Limb (tissue), 2 donors: ENCODE measurements at regions not wholly inside any gene's neighbourhood (a gene's known extent, or its start where the extent isn't known, plus 50 kb on each side); places are given as distances from the start of the nearest gene placed in this dataset.
A peak's percentile ranks its signal among the peaks of the same experiment; 100 is the strongest.

Source experiments
- DNase-seq, 2 donors: peaks; one replicate each; pipeline ENCODE4 v3.0.0-alpha.2; 2016; ENCODE audit errors: extremely low spot score in 2 of 2

- DNase-seq, result no peak
Observed at GRCh38 chr14:44154446-44154845, 352.6 kb downstream of the FSCB start.

- DNase-seq, result no peak
Observed at GRCh38 chr14:44151130-44151820, 355.8 kb downstream of the FSCB start.

- peak; percentile 5 to 45 for DNase-seq
Observed at GRCh38 chr14:44149597-44149996, 357.5 kb downstream of the FSCB start.

- no peak for DNase-seq
Observed at GRCh38 chr14:44142006-44142405, 365.1 kb downstream of the FSCB start.

DNA sequence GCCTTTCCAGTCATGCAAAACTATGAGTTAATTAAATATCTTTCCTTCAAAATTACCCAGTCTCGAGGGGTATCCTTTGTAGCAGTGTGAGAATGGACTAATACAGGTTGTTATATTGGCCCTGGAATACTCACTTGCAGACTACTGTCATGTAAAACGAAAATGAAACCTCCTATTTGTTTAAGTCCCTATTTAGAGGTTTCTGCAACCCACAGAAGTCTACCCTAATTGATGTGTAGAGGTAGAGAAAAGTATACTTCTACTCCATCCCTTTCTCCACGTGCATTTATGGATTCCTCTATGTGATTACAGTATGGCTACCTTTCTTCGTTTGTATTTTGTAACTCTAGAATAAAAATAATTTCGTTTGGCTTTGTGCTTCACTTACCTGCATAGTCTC, 371.1 kb downstream of the FSCB start:
- no peak for DNase-seq

- no peak for DNase-seq
Observed at GRCh38 chr14:44131861-44132260, 375.2 kb downstream of the FSCB start.

GRCh38 chr14:44113769-44114730, 393.0 kb downstream of the FSCB start:
- no peak for DNase-seq

DNA sequence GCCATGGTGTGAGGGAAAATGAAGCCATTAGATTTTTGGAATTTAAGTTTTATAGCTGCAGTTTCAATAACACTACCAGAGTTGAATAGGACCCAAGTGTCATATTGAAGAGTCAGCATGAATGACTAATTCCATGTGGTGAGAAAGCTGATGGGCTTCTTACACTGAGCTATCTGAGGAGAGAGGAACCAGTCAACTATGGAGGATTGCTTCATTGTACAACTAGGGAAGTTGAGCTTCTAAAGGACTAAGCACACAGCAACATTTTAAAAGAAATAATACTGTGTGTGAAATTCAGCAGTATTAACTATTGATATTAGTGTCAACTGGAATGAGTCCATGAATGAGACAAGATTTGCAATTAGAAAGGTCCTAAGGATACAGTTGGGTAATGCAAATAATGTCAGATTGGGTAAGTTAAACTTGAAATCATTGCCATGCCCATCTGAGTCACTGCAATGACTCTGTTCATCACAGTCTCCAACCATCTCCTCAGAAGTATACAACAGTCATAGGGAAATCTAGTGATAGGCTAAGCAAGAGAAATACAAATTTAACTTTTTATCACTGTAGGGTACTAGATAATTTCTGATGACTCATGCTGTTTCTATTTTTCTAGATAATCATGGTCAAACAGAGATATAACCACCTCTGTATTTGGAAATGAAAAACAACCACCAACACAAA, 394.2 kb downstream of the FSCB start:
- no peak for DNase-seq

- no peak for DNase-seq
Observed at GRCh38 chr14:44109036-44109435, 398.0 kb downstream of the FSCB start.

- no peak for DNase-seq
Observed at GRCh38 chr14:44108601-44109000, 398.5 kb downstream of the FSCB start.

GRCh38 chr14:44107156-44107555, 399.9 kb downstream of the FSCB start:
- no peak for DNase-seq

GRCh38 chr14:44099743-44100488, 407.2 kb downstream of the FSCB start:
- no peak for DNase-seq

GRCh38 chr14:44081146-44081545, 425.9 kb downstream of the FSCB start:
- no peak for DNase-seq

- peak in 1 of 2 donors; percentile 42 for DNase-seq
Observed at GRCh38 chr14:44070046-44070445, 437.0 kb downstream of the FSCB start.

DNA sequence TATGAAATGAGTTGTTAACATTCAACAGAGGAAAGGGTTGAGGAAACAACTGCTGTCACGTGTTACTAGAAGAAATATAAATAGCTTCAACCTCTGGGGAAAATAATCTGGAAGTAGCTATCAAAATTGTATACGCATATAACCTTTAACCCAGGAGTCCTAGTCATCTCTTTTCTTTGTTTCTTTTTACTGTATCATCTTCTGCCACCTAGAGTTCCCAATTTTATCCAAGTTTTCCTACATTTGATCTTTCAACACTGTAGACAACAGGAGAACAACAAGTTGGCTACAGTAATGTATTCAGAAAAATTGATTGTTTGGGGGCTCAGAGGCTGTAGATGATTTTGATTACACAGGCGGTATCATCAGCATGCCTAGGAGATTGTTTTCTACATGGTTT, 453.7 kb downstream of the FSCB start:
- DNase-seq, result no peak

GRCh38 chr14:44041700-44042099, 465.4 kb downstream of the FSCB start:
- no peak for DNase-seq

DNA sequence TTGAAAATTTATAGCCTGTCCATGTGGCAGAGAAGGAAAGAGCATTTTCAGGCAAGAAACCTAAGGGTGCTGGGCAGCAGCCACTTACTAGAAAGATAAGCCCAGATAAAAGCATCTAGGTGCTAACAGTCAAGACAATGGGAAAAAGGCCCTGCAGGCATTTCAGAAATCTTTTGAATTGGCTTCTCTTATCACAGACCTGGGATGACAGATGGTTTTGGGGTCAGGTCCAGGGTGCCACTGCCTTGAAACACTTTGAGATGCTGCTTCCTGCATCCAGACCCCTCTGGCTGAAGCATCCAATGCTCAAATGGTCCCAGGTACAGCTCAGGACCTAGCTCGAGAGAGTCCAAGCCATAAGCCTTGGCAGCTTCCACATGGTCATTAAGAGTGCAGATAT, 466.5 kb downstream of the FSCB start:
- DNase-seq, result no peak

GRCh38 chr14:44036248-44036647, 470.8 kb downstream of the FSCB start:
- DNase-seq, result no peak

GRCh38 chr14:44035707-44036106, 471.4 kb downstream of the FSCB start:
- no peak for DNase-seq

DNA sequence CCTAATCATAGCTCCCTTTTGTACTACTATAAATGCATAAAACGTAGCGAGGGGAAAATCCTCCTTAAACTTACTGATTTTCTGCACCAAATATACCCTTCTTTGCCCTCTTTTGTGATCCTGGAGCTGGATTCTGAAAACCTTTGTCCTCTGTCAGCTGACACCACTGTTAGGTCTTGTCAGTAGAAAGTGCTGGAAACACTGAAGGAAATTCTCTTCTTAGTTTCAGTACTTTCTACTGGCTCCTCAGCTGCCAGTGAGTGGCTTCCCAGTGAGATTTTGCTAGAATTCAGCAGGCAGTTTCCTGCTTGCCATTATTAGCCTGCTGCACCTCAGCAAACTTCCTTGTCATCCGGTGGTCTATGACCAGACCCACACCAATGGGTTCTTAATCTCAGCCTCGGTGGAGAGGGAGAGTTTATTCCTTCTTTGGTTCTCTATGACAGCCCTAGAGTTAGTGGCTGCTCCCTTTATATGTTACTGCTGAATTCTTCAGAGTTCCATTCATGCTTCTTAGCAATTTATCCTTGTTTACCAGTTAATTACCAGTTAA, 476.2 kb downstream of the FSCB start:
- no peak for DNase-seq

DNA sequence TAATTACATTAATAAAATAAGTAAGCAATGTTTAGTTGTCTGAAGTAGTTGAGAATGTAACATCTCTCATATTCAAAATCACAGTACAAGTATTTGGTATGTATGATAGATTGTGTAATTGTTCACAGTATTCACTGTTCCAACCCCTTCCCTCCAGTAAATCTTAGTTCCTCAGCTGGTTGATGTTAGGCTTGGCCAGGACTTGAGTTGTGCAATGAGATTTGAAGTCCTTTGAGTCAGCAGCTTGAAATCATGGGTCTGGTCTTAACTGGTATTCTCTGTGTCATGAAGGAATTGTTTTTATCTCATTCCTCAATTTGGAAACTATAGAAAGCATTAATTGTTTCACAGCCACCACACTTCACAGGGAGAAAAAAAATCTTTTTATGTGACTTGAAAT, 477.1 kb downstream of the FSCB start:
- no peak for DNase-seq
